GM18511 (cell line): ENCODE measurements at regions not wholly inside any gene's neighbourhood (a gene's known extent, or its start where the extent isn't known, plus 50 kb on each side); places are given as distances from the start of the nearest gene placed in this dataset.
A peak's percentile ranks its signal among the peaks of the same experiment; 100 is the strongest.

Experiments used
- ATAC-seq: cut with Tn5 transposase; IDR thresholded peaks from one replicate; pipeline ENCODE4 v1.9.1; 2021; ENCODE audit warnings: mild to moderate bottlenecking, moderate library complexity; ENCODE audit not compliant: unreplicated experiment

DNA sequence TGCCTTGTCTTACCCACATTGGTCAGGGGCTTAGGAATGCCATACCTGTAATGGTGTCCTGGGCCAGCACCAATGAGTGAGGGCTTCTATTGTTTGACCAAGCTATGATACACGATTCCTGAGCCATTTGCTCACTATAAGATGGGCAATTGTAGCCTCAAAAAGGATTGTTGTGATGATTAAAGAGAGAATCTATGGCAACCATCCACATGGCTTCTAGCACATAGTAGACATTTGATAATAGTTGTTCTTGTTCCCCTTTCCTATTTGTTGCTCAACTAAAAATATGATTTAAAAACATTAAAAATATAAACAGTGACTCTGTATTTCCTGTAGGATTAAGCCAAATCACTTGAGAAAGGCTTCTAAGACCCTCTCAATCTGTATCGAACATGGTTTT is 366.1 kb downstream of the PCNX1 start:
- ATAC-seq = no peak

GRCh38 chr14:71284048-71284447 is 376.8 kb downstream of the PCNX1 start:
- ATAC-seq = no peak

GRCh38 chr14:71286126-71286525 is 378.9 kb downstream of the PCNX1 start:
- no peak for ATAC-seq

- ATAC-seq = no peak
These were observed 380.3 kb downstream of the PCNX1 start for GRCh38 chr14:71287567-71287966.

GRCh38 chr14:71289536-71289935 is 382.3 kb downstream of the PCNX1 start:
- ATAC-seq = peak; percentile 93

DNA sequence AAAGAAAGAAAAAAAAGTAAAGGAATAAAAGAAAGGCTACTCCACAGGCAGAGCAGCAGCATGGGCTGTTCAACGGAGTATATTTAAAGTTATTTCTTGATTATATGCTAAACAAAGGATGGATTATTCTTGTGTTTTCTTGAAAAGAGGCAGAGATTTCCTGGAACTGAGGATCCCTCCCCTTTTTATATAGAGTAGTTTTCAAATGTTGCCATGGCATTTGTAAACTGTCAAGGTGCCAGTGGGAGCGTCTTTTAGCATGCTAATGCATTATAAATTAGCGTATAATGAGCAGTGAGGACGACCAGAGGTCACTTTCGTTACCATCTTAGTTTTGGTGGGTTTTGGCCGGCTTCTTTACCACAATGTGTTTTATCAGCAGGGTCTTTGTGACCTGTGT is 383.0 kb downstream of the PCNX1 start:
- no peak for ATAC-seq

DNA sequence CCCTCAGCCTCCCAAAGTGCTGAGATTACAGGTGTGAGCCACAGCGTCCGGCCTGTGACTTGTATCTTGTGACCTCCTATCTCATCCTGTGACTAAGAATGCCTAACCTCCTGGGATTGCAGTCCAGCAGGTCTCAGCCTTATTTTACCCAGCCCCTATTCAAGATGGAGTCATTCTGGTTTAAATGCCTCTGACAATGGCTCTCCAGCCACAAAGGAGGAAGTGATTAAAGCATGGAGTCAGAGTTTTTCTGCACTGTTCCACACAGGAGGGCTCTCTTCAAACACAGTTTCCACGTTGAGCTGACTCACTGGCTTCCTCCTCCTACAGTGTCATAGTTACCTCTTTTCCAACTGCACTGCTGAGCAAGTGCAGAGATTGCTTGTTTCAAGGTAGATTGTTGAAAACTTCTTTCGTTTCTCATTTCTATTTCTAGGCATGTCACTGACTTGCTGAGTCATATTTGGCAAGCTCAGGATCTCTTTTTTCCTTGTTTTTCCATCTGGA is 383.8 kb downstream of the PCNX1 start:
- ATAC-seq = peak; percentile 73

- no peak for ATAC-seq
These were observed 388.9 kb downstream of the PCNX1 start for GRCh38 chr14:71296184-71296583.

DNA sequence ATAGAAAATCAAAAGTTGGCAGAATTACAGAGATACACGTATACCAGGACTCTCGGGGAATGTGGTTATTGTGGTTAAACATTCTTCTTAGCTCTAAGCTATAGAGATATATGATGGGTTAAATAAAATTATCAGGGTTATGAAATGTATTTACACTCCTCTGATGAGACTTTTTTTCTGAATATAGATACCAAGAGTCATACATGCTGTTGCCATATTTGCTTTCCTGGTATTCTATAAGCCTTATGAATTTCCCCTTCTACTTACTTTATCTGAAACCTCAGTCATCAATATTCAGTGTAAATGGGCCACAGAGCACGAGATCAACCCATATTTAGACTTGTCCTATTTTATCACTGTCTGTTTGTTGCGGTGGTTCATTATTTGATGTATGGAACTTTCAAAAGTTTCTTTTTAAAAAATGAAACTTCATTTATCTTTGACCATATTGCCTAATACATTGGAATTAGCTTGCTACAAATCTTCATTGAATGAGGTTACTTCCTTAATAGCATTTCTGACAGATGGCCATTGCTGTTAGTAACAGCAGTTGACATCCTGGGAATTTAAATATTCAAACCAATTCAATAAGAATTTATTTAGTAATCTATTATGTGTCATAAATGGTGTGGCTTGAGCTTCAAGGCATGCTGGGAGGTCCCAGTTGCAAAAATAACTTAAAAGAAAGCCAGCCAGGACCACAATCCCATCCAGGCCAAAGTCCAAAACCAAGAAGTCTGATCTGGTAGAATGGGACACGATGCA is 393.5 kb downstream of the PCNX1 start:
- no peak for ATAC-seq

DNA sequence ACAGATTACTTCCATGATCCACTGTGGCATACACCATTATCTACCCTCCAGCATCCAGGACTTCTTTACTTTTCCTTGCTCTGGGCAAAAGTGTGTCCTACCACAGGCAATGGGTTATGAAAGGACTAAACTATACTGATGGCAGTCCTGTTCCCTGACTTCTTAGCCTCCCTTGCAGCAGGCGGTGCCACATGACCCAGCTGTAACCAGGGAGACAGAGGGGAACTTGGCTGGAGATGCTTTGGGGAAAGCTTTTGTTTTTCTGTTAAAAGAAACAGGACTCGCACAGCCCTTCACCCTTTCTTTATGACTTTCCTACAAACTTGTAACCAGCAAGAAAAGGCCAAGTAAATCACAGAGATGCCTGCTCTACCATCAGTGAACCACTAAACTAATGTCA is 394.4 kb downstream of the PCNX1 start:
- ATAC-seq = no peak

GRCh38 chr14:71304690-71305089 is 397.4 kb downstream of the PCNX1 start:
- no peak for ATAC-seq

- no peak for ATAC-seq
These were observed 401.4 kb downstream of the PCNX1 start for GRCh38 chr14:71308671-71309070.

DNA sequence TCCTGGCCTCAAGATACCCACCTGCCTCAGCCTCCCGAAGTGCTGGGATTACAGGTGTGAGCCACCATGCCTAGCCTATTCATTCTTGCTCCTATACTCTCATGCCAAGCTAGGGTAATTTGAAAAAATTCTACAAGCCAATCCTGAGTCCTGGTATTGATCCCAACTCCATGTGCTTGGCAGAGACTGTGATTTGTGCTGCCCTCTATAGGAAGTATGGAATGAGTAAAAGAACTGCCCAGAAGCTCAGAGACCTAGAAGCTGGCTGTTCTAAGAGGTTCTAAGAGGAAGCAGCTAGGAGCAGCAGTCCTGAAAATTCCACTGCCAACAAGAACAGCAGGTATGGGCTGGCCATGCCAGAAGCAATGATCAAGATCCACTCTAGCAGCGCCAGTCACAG is 402.5 kb downstream of the PCNX1 start:
- no peak for ATAC-seq

GRCh38 chr14:71311061-71311460 is 403.8 kb downstream of the PCNX1 start:
- no peak for ATAC-seq

DNA sequence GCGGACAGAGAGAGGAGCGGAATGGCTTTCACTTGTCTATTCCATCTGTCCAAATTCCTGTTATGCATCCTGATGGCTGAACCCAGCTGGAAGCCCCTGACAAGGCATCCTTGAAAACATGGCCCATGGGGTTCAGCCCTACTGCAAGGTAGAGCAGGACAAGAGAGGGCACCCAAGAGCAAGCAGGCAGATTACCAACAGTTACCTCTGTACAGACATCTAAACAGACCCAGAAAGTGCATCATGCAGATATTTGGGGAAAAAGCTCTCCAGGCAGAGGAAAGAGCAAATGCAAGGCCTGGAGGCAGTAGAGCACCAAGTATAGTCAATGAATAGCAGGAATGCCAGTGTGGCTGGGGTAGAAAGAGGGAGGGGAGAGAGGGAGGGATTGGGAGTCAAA is 407.5 kb downstream of the PCNX1 start:
- ATAC-seq = no peak

DNA sequence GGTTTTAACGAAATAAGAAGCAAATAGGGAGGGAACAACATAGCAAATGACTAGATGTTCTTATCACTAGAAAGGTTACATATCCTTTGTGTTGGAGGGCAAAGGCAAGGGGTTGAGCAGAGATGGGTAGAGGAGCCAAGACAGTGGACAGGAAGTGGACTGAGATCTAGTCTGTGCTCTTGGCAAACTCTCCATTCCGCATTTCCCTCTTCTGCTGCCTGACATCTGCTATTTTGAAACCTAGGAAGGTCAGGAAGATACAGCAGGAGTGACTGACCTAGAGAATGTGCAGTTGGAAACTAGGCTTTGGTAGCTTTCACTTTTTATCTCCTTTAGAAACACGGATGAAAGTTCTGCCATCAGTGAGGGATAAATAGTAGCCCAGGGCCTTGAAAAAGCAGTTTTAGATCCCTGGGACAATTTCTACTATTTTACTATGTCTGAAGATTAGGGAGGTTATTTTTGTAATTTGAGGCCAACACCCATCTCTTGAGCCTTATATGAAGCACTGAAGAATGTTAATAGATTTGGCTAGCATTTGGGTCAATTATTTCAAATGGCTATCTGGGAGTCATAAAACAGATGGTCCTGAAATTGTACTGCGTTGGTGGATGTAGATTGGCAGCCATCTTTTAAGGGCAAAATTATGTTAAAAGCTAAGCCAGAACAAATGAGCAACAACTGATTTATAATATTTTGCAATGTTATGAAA is 410.3 kb downstream of the PCNX1 start:
- ATAC-seq = no peak

DNA sequence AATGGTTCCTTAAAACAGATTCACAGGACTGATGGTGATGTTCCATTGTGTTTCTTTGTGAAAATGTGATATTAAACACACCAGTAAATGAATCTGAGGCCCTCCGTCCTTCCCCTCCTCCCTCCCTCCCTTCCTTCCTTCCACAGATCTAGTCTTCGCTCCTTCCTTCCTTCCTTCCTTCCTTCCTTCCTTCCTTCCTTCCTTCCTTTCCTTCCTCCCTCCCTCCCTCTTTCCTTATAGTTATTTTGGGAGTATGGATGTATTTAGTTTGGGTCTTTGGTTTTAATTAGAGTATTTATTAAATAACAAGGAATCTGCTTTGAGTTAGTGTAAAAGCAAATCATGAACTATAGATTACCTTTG is 410.8 kb downstream of the PCNX1 start:
- no peak for ATAC-seq

DNA sequence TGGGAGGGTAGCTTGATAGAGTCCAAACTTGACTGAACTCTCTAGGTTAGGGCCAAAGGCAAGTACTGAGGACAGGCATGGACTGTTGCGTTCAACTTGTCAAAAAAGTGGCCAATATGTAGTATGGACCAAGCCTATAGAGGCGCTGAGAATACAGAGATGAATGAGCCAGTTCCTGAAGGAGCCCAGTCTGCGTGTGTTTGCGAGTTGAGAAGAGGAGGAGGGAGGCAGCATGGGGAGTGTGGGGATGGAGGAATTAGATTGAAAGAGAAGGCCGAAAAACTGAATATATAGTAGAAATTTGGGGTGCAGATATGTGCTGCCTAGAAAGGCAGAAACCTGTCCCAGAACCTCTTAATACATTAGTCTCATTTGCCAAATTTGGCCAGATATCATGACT is 412.4 kb downstream of the PCNX1 start:
- peak; percentile 2 for ATAC-seq

- peak; percentile 85 for ATAC-seq
These were observed 413.0 kb downstream of the PCNX1 start, which contains the start of gene SIPA1L1 for GRCh38 chr14:71320107-71320733. TSS of gene SIPA1L1 (plus strand) at chr14:71320476.

DNA sequence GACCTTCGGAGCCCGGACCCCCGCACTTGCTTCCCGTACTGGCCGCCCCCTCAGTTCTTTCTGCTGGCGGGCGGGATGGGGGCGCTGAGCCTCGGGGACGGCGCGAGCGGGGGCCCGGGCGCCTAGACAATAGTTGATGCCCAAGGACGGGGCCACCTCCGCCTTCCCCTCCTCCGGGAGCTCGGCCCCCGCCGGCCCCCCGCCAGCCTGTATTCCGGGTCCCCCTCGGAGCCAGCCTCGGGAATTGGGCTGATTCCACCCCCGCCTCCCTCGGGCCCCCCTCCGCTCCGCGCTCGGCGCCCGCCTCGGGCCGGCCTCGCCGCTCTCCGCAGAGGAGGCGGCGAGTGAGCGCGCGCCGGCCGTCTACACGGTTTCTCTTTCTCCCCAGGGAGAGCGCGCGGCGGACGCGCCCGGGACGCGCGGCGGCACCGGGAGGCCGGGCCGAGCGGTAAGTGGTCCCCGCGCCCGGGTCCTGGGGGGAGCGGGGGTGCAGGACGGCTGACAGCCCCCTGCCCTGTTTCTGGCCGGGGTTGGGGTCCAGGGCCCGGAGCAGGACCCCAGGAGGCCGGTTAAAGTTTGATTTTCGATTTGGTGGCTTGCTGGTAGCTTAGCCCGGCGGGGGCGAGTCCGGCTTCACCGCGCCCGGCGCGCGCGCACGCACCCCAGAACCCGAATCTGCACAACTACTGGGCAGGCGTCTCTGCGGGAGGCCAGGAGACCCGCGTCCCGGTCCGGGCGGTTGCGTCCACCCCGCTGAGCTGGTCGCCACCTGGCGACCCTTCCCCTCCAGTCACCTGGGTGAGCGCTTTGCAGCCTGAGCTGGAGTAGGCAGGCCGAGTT is 413.7 kb downstream of the PCNX1 start:
- ATAC-seq = peak; percentile 36
